ENCODE measurements at regions not wholly inside any gene's neighbourhood (a gene's known extent, or its start where the extent isn't known, plus 50 kb on each side); places are given as distances from the start of the nearest gene placed in this dataset.
"Not testable (repeated sequence)": the region's sequence is repeated elsewhere in the genome, so short reads cannot be mapped to it uniquely, and the experiment has no call there.

DNA sequence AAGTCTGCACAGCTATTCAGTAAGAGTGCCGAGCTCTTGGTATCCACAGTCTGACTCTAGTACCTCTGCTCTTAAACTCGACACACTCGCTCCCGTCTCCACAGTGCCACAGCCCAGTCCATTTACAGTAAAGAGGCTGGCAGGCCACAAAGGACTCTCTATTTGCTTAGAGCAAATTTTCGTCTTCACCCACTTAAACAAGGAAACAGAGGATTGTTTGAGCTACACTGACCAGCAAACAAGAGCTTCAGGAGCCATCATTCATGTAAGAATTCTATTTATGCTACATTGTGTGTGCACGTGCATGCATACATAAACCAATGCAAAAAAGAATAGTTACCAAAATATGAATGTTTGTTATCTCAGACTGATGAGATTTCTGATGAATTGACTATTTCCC lies 290.2 kb downstream of the USP46 start:
- ChIA-PET POLR2A (no interaction called here), CTCF (no interaction called here)

DNA sequence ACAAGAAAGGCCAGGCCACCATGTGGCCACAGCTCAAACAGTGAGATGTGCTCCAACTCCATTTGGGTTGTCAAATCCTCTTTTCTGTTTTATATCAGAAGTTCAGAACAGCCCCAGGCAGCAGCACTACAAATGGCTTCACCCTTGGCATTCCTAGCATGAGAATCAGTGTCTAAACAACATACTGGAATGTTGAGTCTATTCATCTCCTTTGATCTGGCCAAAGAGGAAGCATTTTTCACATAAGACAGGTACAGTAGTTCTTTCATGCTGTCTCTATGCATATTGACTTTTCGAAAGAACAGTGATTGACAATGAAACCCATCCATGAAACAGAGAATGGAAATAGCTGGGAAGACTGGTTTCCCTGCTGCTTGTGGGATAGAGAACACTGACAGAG lies 289.5 kb downstream of the USP46 start:
- ChIA-PET CTCF (no interaction called here), POLR2A (no interaction called here)

DNA sequence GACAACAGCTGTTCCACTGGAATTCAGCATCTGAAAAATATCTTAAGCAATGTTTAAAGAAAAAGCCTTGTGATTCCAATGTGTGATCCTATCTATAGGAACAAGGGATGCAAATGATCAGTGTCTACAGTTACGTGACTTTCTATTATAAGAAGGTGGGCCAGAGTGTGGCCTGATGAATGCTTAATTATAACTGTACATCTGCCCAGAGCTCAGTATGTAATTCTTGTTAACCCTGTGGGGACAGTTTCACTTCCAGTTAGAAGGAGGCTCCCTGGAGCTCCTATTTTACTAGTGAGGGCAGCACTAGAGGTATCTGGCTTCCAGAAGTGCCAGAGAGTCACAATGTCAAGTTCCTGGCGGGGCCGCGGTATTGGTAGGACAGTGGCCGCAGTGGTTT lies 288.5 kb downstream of the USP46 start:
- ChIA-PET POLR2A (no interaction called here), CTCF (no interaction called here)

DNA sequence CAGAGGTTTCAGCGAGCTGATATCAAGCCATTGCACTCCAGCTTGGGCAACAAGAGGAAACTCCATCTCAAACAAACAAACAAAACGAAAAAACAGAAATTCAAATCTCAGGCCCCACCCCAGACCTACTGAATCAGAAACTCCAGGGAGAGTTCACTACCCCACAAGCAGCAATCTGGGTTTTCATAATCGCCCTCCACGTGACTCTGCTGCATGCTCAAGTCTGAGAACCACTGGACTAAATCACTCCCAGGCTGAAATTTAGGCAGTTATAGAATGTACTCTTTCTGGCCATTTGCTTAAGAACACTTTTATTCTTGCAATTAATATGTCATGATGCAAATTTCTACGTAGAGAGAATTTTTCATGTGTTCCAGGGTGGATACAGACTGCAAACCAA lies 287.3 kb downstream of the USP46 start:
- CTCF ChIA-PET: no interaction called here
- POLR2A ChIA-PET: no interaction called here

DNA sequence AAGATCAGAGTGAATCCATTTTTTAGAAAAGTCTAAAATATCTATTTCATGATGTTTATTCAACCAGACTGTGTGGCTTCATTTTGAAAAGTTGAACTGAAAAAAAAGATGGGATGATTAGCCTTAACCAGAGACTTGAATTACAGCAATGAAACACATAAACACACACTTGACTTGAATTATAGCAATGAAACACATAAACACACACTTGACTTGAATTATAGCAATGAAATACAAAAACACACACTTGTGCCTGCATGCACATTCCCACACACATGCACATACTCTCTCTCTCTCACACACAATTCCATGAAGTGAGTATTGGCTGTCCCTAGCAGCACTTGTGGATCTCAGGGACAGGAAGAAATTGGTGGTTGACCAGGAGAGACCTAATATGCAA lies 286.8 kb downstream of the USP46 start:
- POLR2A ChIA-PET: no interaction called here
- CTCF ChIA-PET: no interaction called here

DNA sequence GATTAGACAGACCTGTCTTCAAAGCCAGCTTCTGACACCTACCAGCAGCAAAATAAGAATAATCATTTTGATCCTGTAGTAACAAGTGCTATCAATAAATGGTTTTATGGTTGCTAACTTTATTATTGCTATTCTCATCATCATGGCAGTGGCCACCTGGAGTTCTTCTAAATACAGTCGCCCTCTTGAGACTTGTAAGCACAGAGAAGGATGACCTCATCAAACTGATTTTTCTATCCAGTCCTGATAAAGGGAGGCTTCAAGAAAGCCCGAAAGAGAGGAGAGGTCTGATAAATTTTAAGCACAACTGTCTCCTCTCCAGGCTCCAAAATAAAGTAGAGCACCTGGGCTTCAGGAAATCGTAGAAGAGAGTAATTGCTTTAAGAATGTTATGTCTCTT lies 286.4 kb downstream of the USP46 start:
- ChIA-PET POLR2A (no interaction called here), CTCF (no interaction called here)

DNA sequence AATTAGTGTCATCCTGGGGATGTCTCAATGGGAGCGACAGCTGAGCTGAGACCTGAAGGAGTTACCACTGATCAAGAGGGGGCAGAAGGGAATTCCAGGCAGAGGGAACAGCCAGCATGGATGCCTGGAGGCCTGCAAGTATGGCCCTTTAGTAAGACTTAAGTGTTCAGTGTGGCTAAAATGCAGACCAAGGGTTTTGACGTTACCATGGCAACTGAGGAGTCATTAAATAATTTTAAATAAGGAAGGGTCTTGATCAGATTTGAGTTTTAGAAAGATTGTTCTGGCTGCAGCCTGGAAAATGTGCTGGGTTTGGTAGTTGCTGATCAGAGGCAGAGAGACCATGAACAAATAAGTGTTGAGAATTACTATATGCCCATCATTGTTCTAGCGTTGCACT lies 285.5 kb downstream of the USP46 start:
- ChIA-PET POLR2A (no interaction called here), CTCF (no interaction called here)

DNA sequence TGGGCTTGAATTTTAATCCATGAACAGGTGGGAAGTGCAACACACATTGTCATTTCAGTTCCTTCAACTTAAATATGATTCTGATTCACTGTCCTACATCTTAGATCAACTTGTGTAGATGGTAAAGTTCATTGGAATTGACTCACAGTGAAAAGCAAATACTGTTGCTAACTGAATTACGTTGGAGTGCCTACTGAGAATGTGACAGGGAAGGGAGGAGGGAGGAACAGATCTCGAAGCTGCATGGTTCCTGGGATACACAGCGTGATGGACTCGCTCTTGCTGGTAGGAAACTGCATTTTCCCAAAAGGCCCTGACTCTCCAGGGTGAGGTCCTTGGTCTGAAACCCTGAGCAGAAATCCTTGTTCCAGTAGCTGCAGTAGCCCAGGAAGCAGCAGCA lies 284.2 kb downstream of the USP46 start:
- POLR2A ChIA-PET: no interaction called here
- CTCF ChIA-PET: interaction anchor here (1.1 to 1.7 kb wide), 2 partner anchors 10 kb away, joined by 3 read pairs; no protein-coding TSS in a partner anchor

DNA sequence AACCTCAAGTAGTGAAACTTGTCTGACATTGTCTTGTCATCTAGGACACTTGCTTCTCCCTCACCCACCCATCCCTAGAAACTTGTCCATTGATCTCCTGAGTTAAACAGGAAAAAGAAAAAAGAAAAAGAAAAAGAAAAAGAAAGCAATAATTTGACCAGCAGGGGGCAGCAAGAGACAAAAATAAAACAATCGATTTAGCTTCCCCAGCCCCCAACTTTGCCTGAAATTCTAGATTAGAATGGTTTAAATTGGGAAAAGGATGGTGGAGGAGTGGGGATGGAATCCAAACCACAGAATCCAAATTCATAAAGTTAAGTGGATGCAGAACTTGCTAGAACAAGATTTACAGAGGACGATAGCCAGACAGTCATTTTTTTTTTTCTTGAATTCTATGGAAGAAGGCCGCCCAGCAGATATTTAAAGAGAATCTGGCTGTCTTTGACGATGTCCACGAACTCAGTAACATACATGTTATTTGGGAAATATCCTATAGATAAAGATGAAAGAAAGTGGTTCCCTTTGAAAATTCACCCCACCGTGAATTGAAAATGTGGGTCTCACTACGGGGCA lies 282.9 kb downstream of the USP46 start:
- ChIA-PET CTCF (interaction anchor here (1.1 to 1.7 kb wide), 3 partner anchors 9 to 606 kb away, joined by 3 to 4 read pairs (median 3); no protein-coding TSS in a partner anchor), POLR2A (interaction anchor here (0.6 kb wide), 1 partner anchor 636 kb away, joined by 3 read pairs; no protein-coding TSS in a partner anchor)

DNA sequence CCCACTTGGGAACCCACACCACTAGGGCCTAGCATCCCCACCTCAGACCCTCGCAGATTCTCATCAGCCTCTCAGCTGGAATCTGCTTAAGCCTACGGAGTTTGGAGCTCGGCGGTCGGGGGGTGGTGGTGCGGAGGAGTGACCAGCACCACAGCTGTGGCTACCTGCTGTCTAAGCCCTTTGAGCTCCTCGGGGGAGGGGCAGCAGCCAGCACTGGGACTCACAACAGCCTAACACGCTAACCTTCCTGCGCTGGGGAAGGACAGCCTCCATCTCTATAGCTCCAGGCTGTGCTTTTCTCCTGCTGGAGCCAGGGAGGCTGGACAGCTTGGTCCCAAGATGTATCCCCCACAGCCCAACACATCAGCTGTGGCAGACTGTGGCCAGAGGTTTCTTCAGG lies 281.5 kb downstream of the USP46 start:
- CTCF ChIA-PET: no interaction called here

DNA sequence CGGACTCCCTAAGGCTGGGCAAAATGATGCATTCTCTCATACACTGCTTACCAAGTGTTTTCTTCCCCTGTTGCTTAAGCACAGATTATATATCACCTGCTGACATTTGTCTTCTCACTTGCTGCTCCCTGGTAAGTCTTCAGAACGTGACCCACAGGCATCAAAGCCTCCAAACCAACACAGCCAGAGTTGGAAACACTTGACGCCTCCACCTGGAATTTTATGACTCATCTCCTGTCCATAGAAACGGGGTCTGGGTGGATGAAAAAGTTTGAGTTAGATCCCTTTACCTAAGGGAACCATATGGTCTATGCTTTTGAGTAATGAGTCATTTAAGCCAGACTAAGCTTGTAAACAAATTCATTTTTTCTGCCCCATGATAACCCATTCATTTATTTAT lies 251.6 kb downstream of the USP46 start:
- ChIA-PET POLR2A (no interaction called here), CTCF (no interaction called here)

More for the DNA sequence above, 281.5 kb downstream of the USP46 start:
- POLR2A ChIA-PET: no interaction called here

DNA sequence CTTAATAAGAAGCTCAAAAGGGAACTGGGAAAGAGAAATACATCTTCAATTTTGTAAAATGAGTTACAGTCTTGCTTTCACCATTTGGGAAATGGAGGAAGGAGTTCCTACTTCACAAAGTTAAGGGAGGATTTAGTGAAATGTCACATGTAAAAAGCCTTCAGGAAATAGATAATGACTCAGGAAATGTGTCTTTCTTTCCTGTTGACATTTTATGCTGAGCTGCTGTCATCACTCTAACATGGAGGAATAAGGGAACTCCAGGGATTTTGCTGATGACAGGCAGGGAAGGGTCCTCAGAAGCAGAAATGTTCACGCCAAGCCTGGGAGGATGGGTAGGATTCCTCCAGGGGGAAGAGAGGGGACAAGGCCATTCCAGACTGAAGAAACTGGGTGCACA lies 251.1 kb downstream of the USP46 start:
- ChIA-PET POLR2A (no interaction called here), CTCF (no interaction called here)

DNA sequence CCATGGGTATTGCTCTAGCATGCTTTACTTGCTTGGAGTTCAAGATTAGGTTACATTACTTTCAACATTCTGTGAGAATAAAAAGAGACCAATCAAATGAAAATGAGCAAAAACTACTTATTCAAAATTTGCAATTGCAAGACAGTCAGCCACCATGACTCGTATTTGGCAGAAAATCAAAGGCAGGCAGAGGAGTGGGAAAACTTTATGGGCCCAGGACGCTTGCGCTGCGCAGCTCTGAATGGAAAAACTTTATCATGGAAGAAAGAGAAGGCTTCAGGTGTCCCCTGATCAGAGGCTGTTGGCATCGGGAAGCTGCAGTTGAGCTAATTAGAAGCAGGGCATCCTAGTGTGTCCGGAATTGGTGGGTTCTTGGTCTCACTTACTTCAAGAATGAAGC lies 250.6 kb downstream of the USP46 start:
- CTCF ChIA-PET: no interaction called here
- POLR2A ChIA-PET: no interaction called here

DNA sequence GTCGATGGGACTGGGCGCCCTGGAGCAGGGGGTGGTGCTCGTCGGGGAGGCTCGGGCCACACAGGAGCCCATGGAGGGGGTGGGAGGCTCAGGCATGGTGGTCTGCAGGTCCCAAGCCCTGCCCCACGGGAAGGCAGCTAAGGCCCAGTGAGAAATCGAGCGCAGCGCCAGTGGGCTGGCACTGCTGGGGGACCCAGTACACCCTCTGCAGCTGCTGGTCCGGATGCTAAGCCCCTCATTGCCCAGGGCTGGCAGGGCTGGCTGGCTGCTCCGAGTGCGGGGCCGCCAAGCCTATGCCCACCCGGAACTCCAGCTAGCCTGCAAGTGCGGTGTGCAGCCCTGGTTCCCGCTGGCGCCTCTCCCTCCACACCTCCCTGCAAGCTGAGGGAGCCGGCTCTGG lies 249.3 kb downstream of the USP46 start:
- CTCF ChIA-PET, POLR2A ChIA-PET: not testable (repeated sequence)

DNA sequence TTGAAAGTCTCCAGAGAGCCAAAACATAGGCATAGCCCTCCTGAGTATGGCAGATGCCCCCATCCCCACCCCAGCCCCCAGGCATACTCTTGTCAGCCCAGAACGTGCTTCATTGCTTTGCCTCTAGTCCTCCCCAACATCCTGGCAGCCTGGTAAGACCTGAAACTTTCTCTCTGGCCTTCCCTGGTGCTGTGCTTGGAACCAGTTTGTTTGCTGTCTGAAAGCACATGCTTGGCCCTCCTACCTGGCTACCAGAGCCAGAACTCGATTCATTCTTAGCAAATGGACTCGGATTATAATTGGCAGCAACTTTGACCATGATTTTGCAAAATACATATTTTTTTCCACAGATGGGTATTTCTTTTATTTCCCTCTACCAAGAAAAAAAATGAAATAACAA lies 248.1 kb downstream of the USP46 start:
- CTCF ChIA-PET: no interaction called here
- POLR2A ChIA-PET: no interaction called here

DNA sequence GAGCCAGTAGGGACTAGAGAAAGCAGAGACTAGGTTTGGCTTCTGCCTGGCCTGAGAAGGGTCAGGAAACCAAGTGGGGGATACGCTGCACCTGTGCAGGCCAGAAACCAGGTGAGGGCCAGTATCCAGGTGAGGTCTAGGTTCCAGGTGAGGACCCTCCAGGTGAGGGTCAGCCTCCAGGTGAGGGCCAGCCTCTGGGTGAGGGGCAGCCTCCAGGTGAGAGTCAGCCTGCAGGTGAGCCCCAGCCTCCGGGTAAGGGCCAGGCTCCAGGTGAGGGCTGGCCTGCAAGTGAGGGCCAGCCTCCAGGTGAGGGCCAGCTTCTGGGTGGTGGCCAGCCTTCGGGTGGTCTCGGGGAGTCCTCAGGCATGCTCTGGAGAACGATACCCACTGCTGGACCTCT lies 238.8 kb downstream of the USP46 start:
- ChIA-PET CTCF (no interaction called here), POLR2A (no interaction called here)

DNA sequence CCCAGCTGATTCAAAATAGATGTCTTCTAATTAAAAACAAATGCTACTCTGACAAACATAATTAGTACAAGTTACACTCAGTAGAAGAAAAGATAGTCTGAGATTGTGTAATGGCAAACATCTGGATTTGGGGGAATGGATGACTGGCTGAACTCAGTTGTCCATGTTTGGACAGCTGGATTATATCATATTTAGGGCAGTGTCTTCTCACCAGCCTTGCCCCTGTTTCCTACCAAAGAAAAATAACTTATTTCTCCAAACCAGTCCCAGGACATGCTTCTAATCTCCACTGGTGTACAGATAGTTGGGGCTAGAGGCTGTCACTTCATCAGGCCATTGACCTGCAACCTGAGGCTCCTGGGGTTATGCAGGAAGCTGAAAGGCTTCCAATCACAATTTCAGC lies 237.3 kb downstream of the USP46 start:
- ChIA-PET POLR2A (no interaction called here), CTCF (no interaction called here)

DNA sequence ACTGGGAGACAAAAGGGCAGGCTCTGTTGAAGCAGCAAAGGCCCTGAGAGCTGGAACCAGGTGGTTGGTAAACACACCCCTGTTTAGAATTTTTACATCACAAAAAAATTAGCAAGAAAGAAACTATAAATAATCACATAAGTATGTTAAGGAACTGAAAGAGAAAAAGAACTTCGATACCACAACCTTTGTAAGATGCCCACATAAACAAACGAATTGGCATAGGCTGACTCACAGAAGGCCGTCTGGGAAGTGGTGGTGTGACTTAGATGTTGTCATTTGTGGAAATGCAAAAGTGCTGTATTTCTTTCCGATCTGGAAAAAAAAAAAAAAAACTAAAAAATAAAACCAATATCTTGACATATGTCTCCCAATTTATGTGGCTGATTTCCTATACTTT lies 235.1 kb downstream of the USP46 start:
- POLR2A ChIA-PET: no interaction called here
- CTCF ChIA-PET: no interaction called here

DNA sequence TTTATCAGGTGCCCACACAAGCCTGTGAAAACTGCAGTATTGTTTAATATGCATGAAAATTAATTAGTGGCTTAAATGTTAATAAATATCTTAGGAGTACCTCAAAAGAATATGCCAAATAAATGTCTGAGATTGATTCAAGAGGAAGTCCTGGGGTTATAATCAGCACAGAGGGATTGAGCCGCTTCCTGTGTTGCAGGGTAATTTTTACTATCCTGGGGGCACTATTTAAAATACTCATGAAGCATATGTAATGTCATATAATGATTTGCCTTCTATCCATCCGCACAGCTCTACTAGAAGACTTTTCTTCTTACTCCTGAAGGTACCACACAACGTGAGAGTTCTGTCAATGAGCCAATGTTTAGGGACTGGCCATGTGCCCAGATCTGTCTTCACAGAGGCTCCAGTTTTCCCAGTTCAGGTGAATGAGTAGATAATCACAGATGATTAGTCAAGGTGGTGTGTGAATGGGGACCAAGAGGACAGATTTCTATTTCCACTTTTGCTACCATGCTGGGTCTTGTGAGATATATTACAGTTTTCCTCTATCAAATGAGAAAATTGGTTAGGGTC lies 233.3 kb downstream of the USP46 start:
- ChIA-PET POLR2A (no interaction called here), CTCF (no interaction called here)

DNA sequence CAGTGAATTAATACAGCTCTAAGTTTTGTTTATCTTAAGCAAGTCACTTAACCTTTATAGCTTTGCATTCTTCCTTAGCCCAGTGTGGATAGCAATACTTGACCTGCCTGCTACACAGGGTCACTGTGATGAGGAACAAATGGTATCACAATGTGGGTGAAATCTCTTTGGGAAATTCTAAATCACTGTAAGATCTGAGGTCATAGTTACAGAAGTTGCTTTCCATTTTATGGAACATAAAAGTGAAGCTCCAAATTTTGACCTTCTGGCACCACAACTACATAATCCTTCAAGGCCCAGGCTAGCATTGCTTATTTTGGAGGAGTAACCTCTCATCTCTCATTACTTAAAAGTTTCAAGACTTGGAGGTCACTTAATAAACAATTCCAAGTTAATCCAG lies 227.7 kb downstream of the USP46 start:
- ChIA-PET POLR2A (no interaction called here), CTCF (no interaction called here)

DNA sequence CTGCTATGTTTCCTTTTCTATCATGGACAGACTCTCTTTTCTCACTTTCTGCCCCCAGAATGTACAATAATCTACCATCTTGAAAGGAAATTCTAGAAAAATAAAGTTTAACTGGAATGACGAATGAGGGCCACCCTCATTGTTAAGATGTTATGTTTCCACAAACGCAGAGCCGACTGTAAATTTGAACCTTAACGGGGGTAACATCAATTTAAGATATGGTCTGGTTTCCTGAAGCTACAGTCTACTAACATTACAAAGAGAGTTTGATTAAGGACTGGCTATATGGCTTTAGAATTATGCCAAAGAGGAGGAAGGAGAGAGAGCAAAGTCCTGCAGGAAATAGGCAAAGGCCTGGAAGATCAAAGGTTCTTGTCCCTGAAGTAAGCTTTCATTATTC lies 227.2 kb downstream of the USP46 start:
- CTCF ChIA-PET: no interaction called here
- POLR2A ChIA-PET: no interaction called here

DNA sequence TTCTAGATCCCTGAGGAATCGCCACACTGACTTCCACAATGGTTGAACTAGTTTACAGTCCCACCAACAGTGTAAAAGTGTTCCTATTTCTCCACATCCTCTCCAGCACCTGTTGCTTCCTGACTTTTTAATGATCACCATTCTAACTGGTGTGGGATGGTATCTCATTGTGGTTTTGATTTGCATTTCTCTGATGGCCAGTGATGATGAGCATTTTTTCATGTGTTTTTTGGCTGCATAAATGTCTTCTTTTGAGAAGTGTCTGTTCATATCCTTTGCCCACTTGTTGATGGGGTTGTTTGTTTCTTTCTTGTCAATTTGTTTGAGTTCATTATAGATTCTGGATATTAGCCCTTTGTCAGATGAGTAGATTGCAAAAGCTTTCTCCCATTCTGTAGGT lies 216.6 kb downstream of the USP46 start:
- POLR2A ChIA-PET, CTCF ChIA-PET: not testable (repeated sequence)

DNA sequence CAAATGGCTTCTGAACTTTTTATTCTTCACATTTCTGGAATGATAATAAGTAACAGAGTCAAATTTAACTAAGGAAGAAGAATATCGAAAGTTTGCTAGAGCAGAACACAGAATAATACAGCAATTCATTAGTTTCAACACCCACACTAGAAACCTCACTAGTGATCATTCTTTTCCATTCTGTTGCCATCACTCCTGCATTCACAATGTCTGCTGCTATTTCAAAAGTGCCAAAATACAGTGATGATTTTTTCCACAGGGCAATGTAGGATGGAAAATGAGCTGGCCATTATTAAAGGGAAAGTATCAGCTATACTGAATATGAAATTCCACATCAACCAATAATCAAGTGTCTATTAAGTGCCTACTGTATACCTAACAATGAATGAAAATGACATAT lies 186.7 kb downstream of the USP46 start:
- POLR2A ChIA-PET: no interaction called here
- CTCF ChIA-PET: no interaction called here

Data from activated CD8-positive, alpha-beta memory T cell treated with anti-CD3 and anti-CD28 coated beads for 36 hours (primary cell).